GM12878 (cell line): ENCODE measurements at regions not wholly inside any gene's neighbourhood (a gene's known extent, or its start where the extent isn't known, plus 50 kb on each side); places are given as distances from the start of the nearest gene placed in this dataset.

Experiments used
- LARP7 ChIP-seq: fragments of 450-650 bp; IDR thresholded peaks from 2 replicates; pipeline ENCODE4 v1.6.1; 2017; ENCODE audit warnings: mild to moderate bottlenecking
- POLR2A ChIP-seq: IDR thresholded peaks from 2 replicates; pipeline ENCODE4 v1.6.1; 2011; ENCODE audit warnings: low read depth, mild to moderate bottlenecking, low read length

- TF ChIP-seq LARP7 (no peak), POLR2A (no peak)
These were observed 131.5 kb upstream of the MGAT4C start for GRCh38 chr12:86387591-86388145.
